MM.1S (cell line): ENCODE measurements at regions not wholly inside any gene's neighbourhood (a gene's known extent, or its start where the extent isn't known, plus 50 kb on each side); places are given as distances from the start of the nearest gene placed in this dataset.

ENCODE experiments used
- CTCF ChIP-seq: fragments of 300-600 bp; sonication (generic); IDR thresholded peaks from 2 replicates; pipeline ENCODE4 v1.5.1; 2016; ENCODE audit warnings: antibody characterized with exemption, low read length, mixed read lengths
- EZH2 ChIP-seq: fragments of 300-600 bp; sonication (generic); optimal IDR thresholded peaks from 2 replicates; pipeline ENCODE3; 2017; ENCODE audit warnings: low read depth, mild to moderate bottlenecking, antibody characterized with exemption, low read length, mixed read lengths
- EZH2phosphoT487 ChIP-seq: fragments of 300-600 bp; sonication (generic); IDR thresholded peaks from 2 replicates; pipeline ENCODE4 v1.6.1; 2018; ENCODE audit warnings: antibody characterized with exemption, low read length

- TF ChIP-seq CTCF (no peak), EZH2phosphoT487 (no peak), EZH2 (no peak)
Measured at GRCh38 chr1:194026422-194026821, 840.0 kb upstream of the B3GALT2 start.
